Liver (tissue), 7 donors: ENCODE measurements at regions not wholly inside any gene's neighbourhood (a gene's known extent, or its start where the extent isn't known, plus 50 kb on each side); places are given as distances from the start of the nearest gene placed in this dataset.

ENCODE experiments used
- DNase-seq: peaks from one replicate; pipeline ENCODE4 v3.0.0-alpha.2; 2017; ENCODE audit warnings: low spot score
- H3K27ac ChIP-seq, 2 donors: one replicate each; pipeline ENCODE4 v1.7.0; 2013; ENCODE audit warnings: inconsistent platforms in 2 of 2, low read length in 2 of 2, control low read depth in 1 of 2, low read depth in 1 of 2, mild to moderate bottlenecking in 1 of 2
- H3K27me3 ChIP-seq, 4 donors: one replicate each; pipeline versions ENCODE4 v1.6.1 to v1.7.0; 2013; ENCODE audit warnings: low read length in 3 of 4, inconsistent platforms in 1 of 4, mild to moderate bottlenecking in 1 of 4, moderate library complexity in 1 of 4; ENCODE audit not compliant: control insufficient read depth in 4 of 4, insufficient read depth in 4 of 4
- H3K36me3 ChIP-seq, 4 donors: one replicate each; pipeline versions ENCODE4 v1.6.1 to v1.7.0; 2013; ENCODE audit warnings: low read length in 3 of 4, mild to moderate bottlenecking in 3 of 4, low read depth in 1 of 4, moderate library complexity in 1 of 4; ENCODE audit not compliant: control insufficient read depth in 4 of 4, insufficient read depth in 3 of 4
- H3K4me1 ChIP-seq, 4 donors: one replicate each; pipeline versions ENCODE4 v1.6.1 to v1.7.0; 2013; ENCODE audit warnings: low read length in 3 of 4, mild to moderate bottlenecking in 3 of 4, moderate library complexity in 1 of 4; ENCODE audit not compliant: control insufficient read depth in 4 of 4, insufficient read depth in 4 of 4
- H3K4me3 ChIP-seq, 3 donors: one replicate each; pipeline versions ENCODE4 v1.6.1 to v1.7.0; 2013; ENCODE audit warnings: low read length in 3 of 3, control low read depth in 1 of 3, low read depth in 1 of 3, mild to moderate bottlenecking in 1 of 3
- H3K9ac ChIP-seq, 2 donors: one replicate each; pipeline ENCODE4 v1.7.0; 2013; ENCODE audit warnings: low read length in 2 of 2, mild to moderate bottlenecking in 2 of 2, moderate library complexity in 2 of 2, control low read depth in 1 of 2, low read depth in 1 of 2
- H3K9me3 ChIP-seq, 4 donors: one replicate each; pipeline versions ENCODE4 v1.6.1 to v1.7.0; 2013; ENCODE audit warnings: low read length in 3 of 4; ENCODE audit not compliant: control insufficient read depth in 4 of 4
- EGR1 ChIP-seq, 2 donors: IDR thresholded peaks; 2 replicates each; pipeline ENCODE4 v1.6.1; 2016 to 2018; ENCODE audit warnings: antibody characterized with exemption in 2 of 2, low read depth in 2 of 2
- GABPA ChIP-seq, 2 donors: IDR thresholded peaks in 1 of 2; conservative IDR thresholded peaks in 1 of 2; 2 replicates each; pipeline ENCODE4 v1.6.1; 2016; ENCODE audit warnings: antibody characterized with exemption in 2 of 2, mild to moderate bottlenecking in 1 of 2, moderate library complexity in 1 of 2
- HNF4A ChIP-seq, 2 donors: conservative IDR thresholded peaks; 2 replicates each; pipeline ENCODE4 v1.6.1; 2016; ENCODE audit warnings: antibody characterized with exemption in 2 of 2, mild to moderate bottlenecking in 2 of 2
- HNF4G ChIP-seq: IDR thresholded peaks from 2 replicates; pipeline ENCODE4 v1.6.1; 2016; ENCODE audit warnings: antibody characterized with exemption
- JUND ChIP-seq, 2 donors: IDR thresholded peaks; 2 replicates each; pipeline ENCODE4 v1.6.1; 2016; ENCODE audit warnings: antibody characterized with exemption in 2 of 2
- RAD21 ChIP-seq, 2 donors: IDR thresholded peaks; 2 replicates each; pipeline ENCODE4 v1.6.1; 2016; ENCODE audit warnings: antibody characterized with exemption in 2 of 2, mild to moderate bottlenecking in 2 of 2
- RXRA ChIP-seq, 2 donors: IDR thresholded peaks; 2 replicates each; pipeline ENCODE4 v1.6.1; 2017 to 2018; ENCODE audit warnings: antibody characterized with exemption in 2 of 2, mild to moderate bottlenecking in 1 of 2
- SP1 ChIP-seq: IDR thresholded peaks from 2 replicates; pipeline ENCODE4 v1.6.1; 2018; ENCODE audit warnings: antibody characterized with exemption, mild to moderate bottlenecking
- YY1 ChIP-seq: IDR thresholded peaks from 2 replicates; pipeline ENCODE4 v1.6.1; 2016; ENCODE audit warnings: antibody characterized with exemption, mild to moderate bottlenecking
- WGBS: extraction: QIAGEN DNeasy Blood & Tissue Kit; methylation state at CpG from one replicate; pipeline ENCODE4 v1.1.7; 2013; 5-methylcytosine and 5-hydroxymethylcytosine counted together
- TF ChIP-seq, protein P1 (sequence below): IDR thresholded peaks from 2 replicates; pipeline ENCODE4 v1.6.1; 2016; ENCODE audit warnings: antibody characterized with exemption, mild to moderate bottlenecking
- TF ChIP-seq, protein P2 (sequence below): IDR thresholded peaks from 2 replicates; pipeline ENCODE4 v1.6.1; 2016; ENCODE audit warnings: antibody characterized with exemption
- TF ChIP-seq, protein P3 (sequence below): IDR thresholded peaks from 2 replicates; pipeline ENCODE4 v1.6.1; 2016; ENCODE audit warnings: antibody characterized with exemption
- TF ChIP-seq, protein P4 (sequence below): IDR thresholded peaks from 2 replicates; pipeline ENCODE4 v1.6.1; 2016; ENCODE audit warnings: antibody characterized with exemption
- donor health status: healthy.
- donor health status: healthy.
- donor health status: healthy.
- donor health status: healthy.

DNA sequence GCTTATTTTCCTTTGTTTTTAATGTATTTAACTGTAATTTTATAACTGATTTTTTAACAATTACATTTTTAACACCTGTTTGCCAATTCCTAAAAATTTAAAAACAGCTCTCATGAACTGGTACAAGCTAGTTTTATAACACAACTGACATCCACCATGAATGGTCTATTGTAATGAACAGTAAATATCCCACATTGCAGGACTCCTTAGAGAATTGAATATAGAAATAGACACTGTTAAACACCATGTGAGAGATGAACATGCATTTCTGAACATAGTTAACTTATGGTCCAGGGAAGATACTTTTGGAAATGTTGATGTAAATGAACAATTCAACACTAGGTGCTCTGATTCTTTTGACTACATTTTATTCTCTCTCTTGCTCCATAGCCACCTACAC, 195.1 kb upstream of the GMDS start (continued):
- TF ChIP-seq, protein P1, sequence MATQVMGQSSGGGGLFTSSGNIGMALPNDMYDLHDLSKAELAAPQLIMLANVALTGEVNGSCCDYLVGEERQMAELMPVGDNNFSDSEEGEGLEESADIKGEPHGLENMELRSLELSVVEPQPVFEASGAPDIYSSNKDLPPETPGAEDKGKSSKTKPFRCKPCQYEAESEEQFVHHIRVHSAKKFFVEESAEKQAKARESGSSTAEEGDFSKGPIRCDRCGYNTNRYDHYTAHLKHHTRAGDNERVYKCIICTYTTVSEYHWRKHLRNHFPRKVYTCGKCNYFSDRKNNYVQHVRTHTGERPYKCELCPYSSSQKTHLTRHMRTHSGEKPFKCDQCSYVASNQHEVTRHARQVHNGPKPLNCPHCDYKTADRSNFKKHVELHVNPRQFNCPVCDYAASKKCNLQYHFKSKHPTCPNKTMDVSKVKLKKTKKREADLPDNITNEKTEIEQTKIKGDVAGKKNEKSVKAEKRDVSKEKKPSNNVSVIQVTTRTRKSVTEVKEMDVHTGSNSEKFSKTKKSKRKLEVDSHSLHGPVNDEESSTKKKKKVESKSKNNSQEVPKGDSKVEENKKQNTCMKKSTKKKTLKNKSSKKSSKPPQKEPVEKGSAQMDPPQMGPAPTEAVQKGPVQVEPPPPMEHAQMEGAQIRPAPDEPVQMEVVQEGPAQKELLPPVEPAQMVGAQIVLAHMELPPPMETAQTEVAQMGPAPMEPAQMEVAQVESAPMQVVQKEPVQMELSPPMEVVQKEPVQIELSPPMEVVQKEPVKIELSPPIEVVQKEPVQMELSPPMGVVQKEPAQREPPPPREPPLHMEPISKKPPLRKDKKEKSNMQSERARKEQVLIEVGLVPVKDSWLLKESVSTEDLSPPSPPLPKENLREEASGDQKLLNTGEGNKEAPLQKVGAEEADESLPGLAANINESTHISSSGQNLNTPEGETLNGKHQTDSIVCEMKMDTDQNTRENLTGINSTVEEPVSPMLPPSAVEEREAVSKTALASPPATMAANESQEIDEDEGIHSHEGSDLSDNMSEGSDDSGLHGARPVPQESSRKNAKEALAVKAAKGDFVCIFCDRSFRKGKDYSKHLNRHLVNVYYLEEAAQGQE: no peak
- TF ChIP-seq SP1 (no peak), YY1 (no peak), RXRA (IDR thresholded peaks at IDR 0.05) (no peak), JUND (IDR thresholded peaks at IDR 0.05) (no peak), GABPA (IDR thresholded peaks at IDR 0.05 in 1 of 2, conservative IDR thresholded peaks at IDR 0.05 in 1 of 2) (no peak), RAD21 (IDR thresholded peaks at IDR 0.05) (no peak)
- TF ChIP-seq, protein P2, sequence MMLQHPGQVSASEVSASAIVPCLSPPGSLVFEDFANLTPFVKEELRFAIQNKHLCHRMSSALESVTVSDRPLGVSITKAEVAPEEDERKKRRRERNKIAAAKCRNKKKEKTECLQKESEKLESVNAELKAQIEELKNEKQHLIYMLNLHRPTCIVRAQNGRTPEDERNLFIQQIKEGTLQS: no peak

DNA sequence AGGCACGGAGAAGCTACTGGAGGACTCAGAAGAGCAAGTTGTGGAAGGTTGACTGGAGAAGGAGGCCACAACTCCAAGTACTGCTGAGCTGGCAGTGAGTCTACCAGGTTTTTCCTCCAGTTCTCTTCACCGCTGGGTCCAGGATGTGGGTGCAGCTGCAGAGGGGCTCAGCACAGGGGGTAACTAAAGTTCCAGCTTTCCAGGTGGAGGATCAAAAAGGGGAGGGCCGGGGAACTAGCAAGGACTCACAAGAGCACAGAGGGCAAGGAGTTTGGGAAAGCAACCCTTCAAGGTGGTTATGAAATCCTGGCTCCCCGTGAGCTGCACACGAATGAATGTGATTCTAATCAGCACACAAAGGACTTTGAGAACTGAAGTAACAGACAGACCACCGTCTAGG, 194.2 kb upstream of the GMDS start:
- H3K4me3 ChIP-seq: no peak overlapping the region
- TF ChIP-seq, protein P3, sequence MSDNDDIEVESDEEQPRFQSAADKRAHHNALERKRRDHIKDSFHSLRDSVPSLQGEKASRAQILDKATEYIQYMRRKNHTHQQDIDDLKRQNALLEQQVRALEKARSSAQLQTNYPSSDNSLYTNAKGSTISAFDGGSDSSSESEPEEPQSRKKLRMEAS: no peak
- TF ChIP-seq GABPA (IDR thresholded peaks at IDR 0.05 in 1 of 2, conservative IDR thresholded peaks at IDR 0.05 in 1 of 2): no peak
- TF ChIP-seq RAD21 (IDR thresholded peaks at IDR 0.05): no peak
- TF ChIP-seq YY1: no peak
- no peak for TF ChIP-seq HNF4A (conservative IDR thresholded peaks at IDR 0.05)
- no peak for TF ChIP-seq RXRA (IDR thresholded peaks at IDR 0.05)
- no peak for TF ChIP-seq JUND (IDR thresholded peaks at IDR 0.05)
- no peaks in the 10 kb centered on the region for H3K4me1 ChIP-seq
- H3K36me3 ChIP-seq: peaks cover 0 to 2% (median 0%) of the 10 kb centered on the region in 4 donors
- no peak overlapping the region for H3K9ac ChIP-seq
- H3K9me3 ChIP-seq: no peaks in the 10 kb centered on the region
- DNase-seq: no peak
- no peak overlapping the region for H3K27ac ChIP-seq
- WGBS: 84% methylated on average over 6 of the region's 6 CpGs
- H3K27me3 ChIP-seq: no peaks in the 10 kb centered on the region

DNA sequence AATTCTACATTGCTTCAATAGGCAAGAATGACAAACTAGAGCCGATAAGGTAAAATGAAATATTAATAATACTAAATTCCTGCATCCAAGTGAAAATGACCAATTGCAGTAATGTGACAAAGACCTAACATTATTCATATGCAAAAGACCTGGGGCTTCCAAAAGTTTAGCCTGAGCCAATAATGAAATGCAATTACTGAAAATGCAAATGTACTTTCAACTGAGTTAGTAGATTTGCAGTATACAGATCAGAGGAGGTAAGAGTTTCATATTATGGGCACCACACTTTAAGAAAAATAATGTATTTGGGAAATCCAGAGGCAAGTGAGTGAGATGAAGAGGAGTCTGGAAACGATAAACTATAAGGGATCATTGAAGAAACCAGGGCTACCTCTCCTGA, 193.7 kb upstream of the GMDS start:
- TF ChIP-seq, protein P1: no peak
- TF ChIP-seq, protein P4, sequence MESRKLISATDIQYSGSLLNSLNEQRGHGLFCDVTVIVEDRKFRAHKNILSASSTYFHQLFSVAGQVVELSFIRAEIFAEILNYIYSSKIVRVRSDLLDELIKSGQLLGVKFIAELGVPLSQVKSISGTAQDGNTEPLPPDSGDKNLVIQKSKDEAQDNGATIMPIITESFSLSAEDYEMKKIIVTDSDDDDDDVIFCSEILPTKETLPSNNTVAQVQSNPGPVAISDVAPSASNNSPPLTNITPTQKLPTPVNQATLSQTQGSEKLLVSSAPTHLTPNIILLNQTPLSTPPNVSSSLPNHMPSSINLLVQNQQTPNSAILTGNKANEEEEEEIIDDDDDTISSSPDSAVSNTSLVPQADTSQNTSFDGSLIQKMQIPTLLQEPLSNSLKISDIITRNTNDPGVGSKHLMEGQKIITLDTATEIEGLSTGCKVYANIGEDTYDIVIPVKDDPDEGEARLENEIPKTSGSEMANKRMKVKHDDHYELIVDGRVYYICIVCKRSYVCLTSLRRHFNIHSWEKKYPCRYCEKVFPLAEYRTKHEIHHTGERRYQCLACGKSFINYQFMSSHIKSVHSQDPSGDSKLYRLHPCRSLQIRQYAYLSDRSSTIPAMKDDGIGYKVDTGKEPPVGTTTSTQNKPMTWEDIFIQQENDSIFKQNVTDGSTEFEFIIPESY: no peak
- TF ChIP-seq EGR1 (IDR thresholded peaks at IDR 0.05; ENCODE audit: low read depth in 2 of 2): no peak
- TF ChIP-seq HNF4G: no peak
- TF ChIP-seq RAD21 (IDR thresholded peaks at IDR 0.05): no peak
- WGBS: 93% methylated on average over 2 of the region's 2 CpGs

More for the DNA sequence above, 193.7 kb upstream of the GMDS start:
- Histone ChIP-seq H3K4me1 (no peaks in the 10 kb centered on the region), H3K36me3 (peaks cover 0 to 2% (median 0%) of the 10 kb centered on the region in 4 donors), H3K27me3 (no peaks in the 10 kb centered on the region), H3K9ac (no peak overlapping the region), H3K27ac (no peak overlapping the region), H3K4me3 (no peak overlapping the region), H3K9me3 (no peaks in the 10 kb centered on the region)
- no peak for DNase-seq
